NCI-H2081 treated with DMSO at 0.1 percent for 48 hours (cell line): ENCODE measurements at regions not wholly inside any gene's neighbourhood (a gene's known extent, or its start where the extent isn't known, plus 50 kb on each side); places are given as distances from the start of the nearest gene placed in this dataset.

Source experiments
- DNase-seq: peaks from one replicate; lab custom pipeline; 2025; lab: John Stamatoyannopoulos, UW

GRCh38 chr3:56864090-56864489 lies 62.3 kb upstream of the ARHGEF3 start:
- DNase-seq: no peak

- no peak for DNase-seq
Observed at GRCh38 chr3:56862352-56863062, 60.8 kb upstream of the ARHGEF3 start.

GRCh38 chr3:56861511-56861910 lies 59.8 kb upstream of the ARHGEF3 start:
- DNase-seq: no peak

DNA sequence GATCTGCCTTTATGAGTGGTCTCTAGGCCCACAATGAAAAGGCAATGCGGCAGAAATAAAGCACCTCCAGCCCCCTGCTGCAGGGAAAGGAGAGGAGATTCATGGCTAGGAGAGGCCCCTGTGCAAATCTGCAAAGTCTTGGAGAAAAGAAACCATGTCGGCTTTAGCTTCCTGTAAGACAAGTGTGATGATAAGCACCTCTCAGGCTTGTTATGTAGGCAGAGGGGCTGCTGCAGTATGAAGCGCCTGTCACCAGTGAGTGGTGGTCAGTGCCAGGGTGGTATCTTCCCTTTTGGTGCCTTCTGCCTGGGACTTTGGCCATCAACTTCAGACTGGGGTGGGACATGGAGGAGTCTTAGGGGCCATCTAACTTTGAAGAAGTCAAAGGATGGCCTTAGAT lies 59.2 kb upstream of the ARHGEF3 start:
- no peak for DNase-seq

DNA sequence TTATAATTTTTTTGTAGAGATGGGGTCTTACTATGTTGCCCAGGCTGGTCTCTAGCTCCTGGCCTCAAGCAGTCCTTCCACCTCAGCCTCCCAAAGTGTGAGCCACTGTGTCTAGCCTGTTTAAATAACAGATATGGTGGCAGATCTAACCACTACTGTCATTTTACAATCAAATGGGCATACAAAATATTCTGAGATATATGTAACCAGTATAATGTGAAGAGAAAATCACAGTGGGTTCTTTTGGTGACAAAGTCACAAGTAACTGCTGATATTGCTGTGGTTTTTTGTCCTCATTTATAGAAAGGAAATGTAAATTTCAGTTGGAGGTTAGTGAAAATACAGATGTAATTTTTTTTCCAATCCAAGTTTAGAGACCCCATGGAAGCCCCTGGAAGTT lies 58.6 kb upstream of the ARHGEF3 start:
- no peak for DNase-seq

DNA sequence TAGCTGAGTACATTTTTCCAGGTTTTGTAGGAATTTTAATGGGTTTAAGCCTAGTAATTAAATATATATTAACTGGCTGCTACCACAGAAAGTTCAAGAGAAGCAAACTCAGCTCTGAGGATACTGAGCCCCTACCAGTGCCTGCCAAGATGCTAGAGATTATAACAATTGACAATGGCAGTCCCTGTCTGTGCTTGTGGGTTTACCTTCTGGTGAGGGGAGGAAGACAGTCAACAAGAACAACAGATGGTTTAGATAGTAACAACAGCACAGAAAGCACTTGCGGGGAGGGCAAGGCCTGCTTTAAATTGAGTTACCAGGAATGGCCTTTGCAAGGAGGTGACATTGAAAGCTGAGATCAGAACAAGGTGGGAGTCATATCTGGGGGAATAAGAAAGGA lies 56.6 kb upstream of the ARHGEF3 start:
- DNase-seq: no peak

- DNase-seq: no peak
Observed at GRCh38 chr3:56857178-56857577, 55.4 kb upstream of the ARHGEF3 start.

DNA sequence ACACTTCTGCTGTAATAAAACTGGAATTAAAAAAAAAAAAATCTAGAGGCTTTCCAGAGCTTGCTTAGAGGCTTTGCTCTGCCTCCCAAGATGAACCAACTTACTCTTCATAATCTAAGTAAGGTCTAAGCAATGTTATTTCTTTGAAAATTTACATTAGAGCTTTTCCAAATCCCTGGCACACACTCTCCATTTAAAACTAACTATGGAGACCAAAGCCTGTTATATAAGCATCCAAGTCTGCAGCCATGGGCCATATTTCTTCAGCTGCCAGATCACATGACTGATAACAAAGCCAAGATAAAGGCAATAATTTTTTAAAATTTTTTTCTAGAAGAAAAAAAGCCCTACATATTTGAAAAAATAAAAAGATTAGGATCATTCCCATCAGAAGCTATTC lies 55.0 kb upstream of the ARHGEF3 start:
- DNase-seq: no peak

DNA sequence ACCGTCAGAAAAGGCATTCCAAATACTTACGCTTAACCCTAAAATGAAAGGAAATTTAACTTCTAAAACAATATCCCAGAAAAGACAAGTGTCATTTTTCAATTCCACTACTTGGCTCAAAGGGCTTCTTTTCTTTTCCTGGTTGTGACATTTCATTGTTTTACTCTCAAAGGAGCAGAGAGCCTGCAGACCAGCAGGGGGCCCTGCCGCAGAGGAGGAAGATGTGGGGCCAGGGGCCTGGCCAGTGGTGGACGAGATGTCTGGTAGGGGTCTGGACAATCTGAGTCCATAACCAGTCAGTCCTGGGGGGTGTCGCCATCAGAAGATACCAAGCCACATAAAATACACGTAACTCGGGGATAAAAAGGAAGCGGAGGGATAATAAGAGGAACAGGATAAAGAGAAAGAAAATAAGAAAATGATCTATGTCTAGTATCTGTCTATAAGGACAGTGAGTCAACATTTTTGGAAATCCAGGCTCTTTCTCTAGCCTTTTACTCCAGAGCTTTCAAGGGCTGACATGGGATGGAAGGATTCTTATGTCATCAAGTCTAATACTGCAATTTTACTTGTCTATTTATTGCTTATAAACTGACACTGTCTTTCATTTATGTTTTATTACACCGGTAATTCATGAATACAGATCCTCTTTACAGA lies 54.2 kb upstream of the ARHGEF3 start:
- DNase-seq: no peak

DNA sequence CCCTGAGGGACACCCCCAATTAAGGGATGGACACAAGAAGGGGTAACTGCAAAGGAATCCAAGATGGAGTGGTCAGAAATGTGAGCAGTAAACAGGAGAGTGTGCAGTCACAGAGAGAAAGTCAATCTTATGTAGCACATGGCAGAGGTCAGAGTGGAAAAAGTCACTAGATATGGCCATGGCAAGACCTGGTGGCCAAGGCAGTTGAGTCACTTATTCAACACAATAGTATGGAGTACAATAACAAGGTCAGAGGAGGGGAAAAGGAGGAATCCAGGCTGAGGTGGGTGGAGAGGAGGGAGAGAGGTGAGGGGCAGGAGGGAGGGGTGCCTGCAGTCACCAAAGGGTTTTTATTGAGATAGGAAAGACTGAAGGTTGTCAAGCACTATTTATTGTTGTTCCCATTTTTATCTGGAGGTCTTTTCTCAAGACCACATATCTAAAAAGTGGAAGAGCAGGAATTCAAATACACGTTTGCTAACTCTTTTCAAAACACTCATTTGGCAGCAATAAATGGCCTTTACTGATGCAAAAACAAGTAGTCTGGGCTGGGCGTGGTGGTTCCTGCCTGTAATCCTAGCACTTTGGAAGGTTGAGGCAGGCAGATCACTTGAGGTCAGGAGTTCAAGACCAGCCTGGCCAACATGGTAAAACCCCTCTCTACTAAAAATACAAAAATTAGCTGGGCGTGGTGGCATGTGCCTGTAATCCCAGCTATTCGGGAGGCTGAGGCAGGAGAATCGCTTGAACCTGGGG lies 53.3 kb upstream of the ARHGEF3 start:
- no peak for DNase-seq

DNA sequence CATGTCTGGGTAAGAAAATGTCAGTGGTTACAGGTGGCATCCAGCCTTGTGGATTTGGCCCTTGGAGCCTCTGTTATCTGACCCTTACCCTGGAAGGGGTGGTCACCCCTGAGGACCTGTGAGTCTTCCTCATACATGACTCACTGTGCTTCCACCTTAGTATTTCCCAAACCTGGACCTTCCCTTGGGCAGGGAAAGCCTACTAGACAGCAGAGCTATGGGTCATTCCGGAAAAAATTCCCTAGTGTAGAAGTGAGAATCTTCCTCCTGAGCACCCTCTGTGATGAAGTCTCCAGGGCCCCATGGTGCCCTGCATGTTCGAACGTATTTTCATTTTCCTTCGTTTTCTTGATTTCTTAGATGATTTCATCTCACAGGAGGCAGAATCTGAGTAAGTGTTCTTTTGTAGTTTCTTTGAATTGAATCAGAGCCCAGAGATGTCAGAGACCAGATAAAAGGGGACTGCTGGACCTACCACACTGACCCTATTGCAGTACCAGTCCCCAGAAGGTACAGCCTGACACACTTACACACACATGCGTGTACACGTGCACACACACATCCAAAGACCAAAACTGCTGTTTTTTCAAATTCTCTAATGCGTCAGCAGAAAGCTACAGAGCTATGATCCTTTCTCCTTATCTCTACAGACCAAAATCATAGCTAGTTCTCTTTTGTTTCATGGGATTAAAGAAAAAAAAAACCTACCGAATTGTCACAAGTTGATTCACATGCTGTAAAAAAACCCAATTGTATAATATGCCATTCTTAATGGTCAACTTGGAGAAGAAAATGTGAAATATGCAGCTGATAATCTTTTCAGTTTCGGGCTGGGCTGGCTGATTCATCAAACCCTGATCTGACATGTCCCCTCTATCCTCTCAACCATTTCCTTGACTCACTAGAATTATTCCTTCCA lies 50.5 kb upstream of the ARHGEF3 start:
- DNase-seq: no peak
